T-cell (primary cell): ENCODE measurements at regions not wholly inside any gene's neighbourhood (a gene's known extent, or its start where the extent isn't known, plus 50 kb on each side); places are given as distances from the start of the nearest gene placed in this dataset.
A peak's percentile ranks its signal among the peaks of the same experiment; 100 is the strongest.

Source experiments
- ATAC-seq, 4 experiments: fragments of 200-7000 bp in 3 of 4; fragments of 150-1000 bp in 1 of 4; cut with Tn5 transposase; replicated peaks in 1 of 4; 1 replicate in 3 of 4; 2 replicates in 1 of 4; pipeline ENCODE4 v1.10.0; 2021; ENCODE audit warnings: moderate library complexity in 3 of 4, mild to moderate bottlenecking in 2 of 4, moderate number of reproducible peaks in 1 of 4
- CTCF ChIA-PET, 2 donors: fragments of 300-600 bp; sonication (Branson Sonifier 250); formaldehyde crosslinking; loops; one replicate each; lab custom pipeline; 2022; ENCODE audit warnings: antibody characterized with exemption in 2 of 2; lab: Charles Lee
- POLR2A ChIA-PET, 2 donors: fragments of 300-600 bp; sonication (Branson Sonifier 250); formaldehyde crosslinking; loops; one replicate each; lab custom pipeline; 2022; ENCODE audit warnings: antibody characterized with exemption in 2 of 2; lab: Charles Lee
- DNase-seq, 35 experiments: peaks; one replicate each; pipeline versions ENCODE4 v3.0.0 to v3.0.0-alpha.2; 2013 to 2023
- H3K27ac ChIP-seq: one replicate; pipeline ENCODE4 v1.5.1; 2013; ENCODE audit warnings: low read length
- H3K27me3 ChIP-seq, 2 experiments: replicated peaks in 1 of 2; 1 replicate in 1 of 2; 2 replicates in 1 of 2; pipeline versions ENCODE4 v1.6.1 to v1.7.0; 2013; ENCODE audit warnings: low read length in 1 of 2, mixed read lengths in 1 of 2; ENCODE audit not compliant: control insufficient read depth in 2 of 2, insufficient read depth in 2 of 2; ENCODE audit errors: extremely low read depth in 1 of 2
- H3K36me3 ChIP-seq, 2 donors: 1 replicate in 1 of 2; 2 replicates in 1 of 2; pipeline versions ENCODE4 v1.6.1 to v1.7.0; 2013; ENCODE audit warnings: low read length in 1 of 2; ENCODE audit not compliant: control insufficient read depth in 2 of 2, insufficient read depth in 1 of 2; ENCODE audit errors: extremely low read depth in 1 of 2
- H3K4me1 ChIP-seq, 2 experiments: 1 replicate in 1 of 2; 2 replicates in 1 of 2; pipeline versions ENCODE4 v1.6.1 to v1.7.0; 2013; ENCODE audit warnings: low read length in 2 of 2, mixed read lengths in 1 of 2; ENCODE audit not compliant: insufficient read depth in 2 of 2, control insufficient read depth in 1 of 2; ENCODE audit errors: extremely low read depth in 1 of 2
- H3K4me3 ChIP-seq, 2 donors: 1 replicate in 1 of 2; 2 replicates in 1 of 2; pipeline versions ENCODE4 v1.5.1 to v1.7.0; 2013; ENCODE audit warnings: mild to moderate bottlenecking in 2 of 2, low read length in 1 of 2, moderate library complexity in 1 of 2; ENCODE audit not compliant: control insufficient read depth in 1 of 2; ENCODE audit errors: extremely low read depth in 1 of 2
- H3K9me3 ChIP-seq: 2 replicates; pipeline ENCODE4 v1.7.0; 2013
- H3K27ac Mint-ChIP-seq, 2 donors: one replicate each; pipeline ENCODE4 v1.8.0; 2020 to 2021; ENCODE audit warnings: mild to moderate bottlenecking in 2 of 2, mixed read lengths in 2 of 2
- H3K27me3 Mint-ChIP-seq, 2 donors: one replicate each; pipeline ENCODE4 v1.8.0; 2021 to 2022; ENCODE audit warnings: mixed read lengths in 2 of 2
- H3K36me3 Mint-ChIP-seq: one replicate; pipeline ENCODE4 v1.8.0; 2021; ENCODE audit warnings: mixed read lengths
- H3K4me1 Mint-ChIP-seq, 3 donors: one replicate each; pipeline ENCODE4 v1.8.0; 2020 to 2022; ENCODE audit warnings: mixed read lengths in 3 of 3, mild to moderate bottlenecking in 1 of 3
- H3K4me3 Mint-ChIP-seq, 3 donors: one replicate each; pipeline ENCODE4 v1.8.0; 2020 to 2022; ENCODE audit warnings: mild to moderate bottlenecking in 3 of 3, mixed read lengths in 3 of 3, moderate library complexity in 3 of 3
- H3K9me3 Mint-ChIP-seq, 3 donors: one replicate each; pipeline ENCODE4 v1.8.0; 2020 to 2022; ENCODE audit warnings: mixed read lengths in 3 of 3
- WGBS: methylation state at CpG from one replicate; pipeline ENCODE4 v1.1.5; 2013; ENCODE audit warnings: missing lambda C conversion rate; ENCODE audit not compliant: insufficient coverage; 5-methylcytosine and 5-hydroxymethylcytosine counted together

GRCh38 chr5:4185127-4185526 is 589.5 kb downstream of the IRX1 start:
- Histone ChIP-seq H3K9me3 (peaks cover 2% of the 10 kb centered on the region), H3K4me3 (no peak overlapping the region), H3K4me1 (no peaks in the 10 kb centered on the region), H3K27ac (no peak overlapping the region), H3K27me3 (no peaks in the 10 kb centered on the region), H3K36me3 (no peaks in the 10 kb centered on the region)
- no CpG with 5 or more reads among the region's 2 CpGs for WGBS
- Mint-ChIP-seq H3K27ac (no peak overlapping the region), H3K9me3 (peaks cover 19 to 24% (median 23%) of the 10 kb centered on the region in 3 donors), H3K27me3 (no peaks in the 10 kb centered on the region), H3K4me3 (no peak overlapping the region), H3K4me1 (no peaks in the 10 kb centered on the region), H3K36me3 (no peaks in the 10 kb centered on the region)
- DNase-seq (no peak), ATAC-seq (no peak)
- ChIA-PET POLR2A (no interaction called here), CTCF (no interaction called here)

GRCh38 chr5:4188704-4189103 is 593.1 kb downstream of the IRX1 start:
- peaks cover 19 to 23% (median 23%) of the 10 kb centered on the region in 3 donors for H3K9me3 Mint-ChIP-seq
- no peak overlapping the region for H3K27ac Mint-ChIP-seq
- H3K4me3 ChIP-seq = no peak overlapping the region
- WGBS = no CpG with 5 or more reads among the region's 4 CpGs
- H3K9me3 ChIP-seq = peaks cover under 1% of the 10 kb centered on the region
- ATAC-seq = no peak
- H3K4me1 ChIP-seq = no peaks in the 10 kb centered on the region
- H3K4me1 Mint-ChIP-seq = no peaks in the 10 kb centered on the region
- H3K27me3 Mint-ChIP-seq = no peaks in the 10 kb centered on the region
- no peaks in the 10 kb centered on the region for H3K27me3 ChIP-seq
- no peaks in the 10 kb centered on the region for H3K36me3 Mint-ChIP-seq
- CTCF ChIA-PET = no interaction called here
- H3K36me3 ChIP-seq = no peaks in the 10 kb centered on the region
- H3K4me3 Mint-ChIP-seq = no peak overlapping the region
- POLR2A ChIA-PET = no interaction called here
- DNase-seq = no peak
- H3K27ac ChIP-seq = no peak overlapping the region

GRCh38 chr5:4189317-4189716 is 593.7 kb downstream of the IRX1 start:
- no peak overlapping the region for H3K27ac ChIP-seq
- CTCF ChIA-PET = no interaction called here
- no peak overlapping the region for H3K27ac Mint-ChIP-seq
- no peak for DNase-seq
- no peaks in the 10 kb centered on the region for H3K4me1 ChIP-seq
- no peaks in the 10 kb centered on the region for H3K9me3 ChIP-seq
- H3K9me3 Mint-ChIP-seq = peaks cover 17 to 19% (median 19%) of the 10 kb centered on the region in 3 donors
- no peaks in the 10 kb centered on the region for H3K36me3 ChIP-seq
- H3K36me3 Mint-ChIP-seq = no peaks in the 10 kb centered on the region
- 33% methylated on average over 1 of the region's 2 CpGs for WGBS
- POLR2A ChIA-PET = no interaction called here
- H3K4me1 Mint-ChIP-seq = no peaks in the 10 kb centered on the region
- no peaks in the 10 kb centered on the region for H3K27me3 ChIP-seq
- H3K4me3 ChIP-seq = no peak overlapping the region
- H3K4me3 Mint-ChIP-seq = no peak overlapping the region
- no peaks in the 10 kb centered on the region for H3K27me3 Mint-ChIP-seq
- ATAC-seq = peak in 1 of 4 experiments; percentile 49

GRCh38 chr5:4191041-4191440 is 595.4 kb downstream of the IRX1 start:
- WGBS = no CpG with 5 or more reads among the region's 3 CpGs
- peaks cover 7 to 10% (median 10%) of the 10 kb centered on the region in 3 donors for H3K9me3 Mint-ChIP-seq
- H3K9me3 ChIP-seq = no peaks in the 10 kb centered on the region
- ChIA-PET CTCF (no interaction called here), POLR2A (no interaction called here)
- H3K36me3 ChIP-seq = no peaks in the 10 kb centered on the region
- no peaks in the 10 kb centered on the region for H3K4me1 ChIP-seq
- no peaks in the 10 kb centered on the region for H3K27me3 Mint-ChIP-seq
- no peaks in the 10 kb centered on the region for H3K4me1 Mint-ChIP-seq
- H3K36me3 Mint-ChIP-seq = no peaks in the 10 kb centered on the region
- no peak overlapping the region for H3K27ac Mint-ChIP-seq
- no peak overlapping the region for H3K27ac ChIP-seq
- ATAC-seq = no peak
- no peak overlapping the region for H3K4me3 ChIP-seq
- H3K27me3 ChIP-seq = no peaks in the 10 kb centered on the region
- DNase-seq = no peak
- no peak overlapping the region for H3K4me3 Mint-ChIP-seq

GRCh38 chr5:4191703-4192102 is 596.1 kb downstream of the IRX1 start:
- Mint-ChIP-seq H3K4me1 (no peaks in the 10 kb centered on the region), H3K27me3 (no peaks in the 10 kb centered on the region), H3K27ac (no peak overlapping the region), H3K9me3 (peaks cover 4 to 8% (median 6%) of the 10 kb centered on the region in 3 donors), H3K4me3 (no peak overlapping the region), H3K36me3 (no peaks in the 10 kb centered on the region)
- CTCF ChIA-PET = no interaction called here
- H3K27me3 ChIP-seq = no peaks in the 10 kb centered on the region
- no peak overlapping the region for H3K27ac ChIP-seq
- WGBS = 92% methylated on average over 10 of the region's 10 CpGs
- H3K9me3 ChIP-seq = no peaks in the 10 kb centered on the region
- peak in 1 of 4 experiments; percentile 15 for ATAC-seq
- H3K36me3 ChIP-seq = no peaks in the 10 kb centered on the region
- H3K4me3 ChIP-seq = no peak overlapping the region
- DNase-seq = no peak
- POLR2A ChIA-PET = no interaction called here
- H3K4me1 ChIP-seq = no peaks in the 10 kb centered on the region

GRCh38 chr5:4192111-4192510 is 596.5 kb downstream of the IRX1 start:
- 100% methylated on average over 3 of the region's 10 CpGs for WGBS
- Histone ChIP-seq H3K9me3 (no peaks in the 10 kb centered on the region), H3K4me1 (no peaks in the 10 kb centered on the region), H3K27ac (no peak overlapping the region), H3K27me3 (no peaks in the 10 kb centered on the region), H3K36me3 (no peaks in the 10 kb centered on the region), H3K4me3 (no peak overlapping the region)
- no peak overlapping the region for H3K27ac Mint-ChIP-seq
- H3K4me1 Mint-ChIP-seq = no peaks in the 10 kb centered on the region
- H3K27me3 Mint-ChIP-seq = no peaks in the 10 kb centered on the region
- peaks cover 4 to 8% (median 6%) of the 10 kb centered on the region in 3 donors for H3K9me3 Mint-ChIP-seq
- no peak overlapping the region for H3K4me3 Mint-ChIP-seq
- no peak for DNase-seq
- CTCF ChIA-PET = no interaction called here
- no peaks in the 10 kb centered on the region for H3K36me3 Mint-ChIP-seq
- POLR2A ChIA-PET = no interaction called here
- peak in 1 of 4 experiments; percentile 20 for ATAC-seq

- no peak overlapping the region for H3K4me3 ChIP-seq
- POLR2A ChIA-PET = no interaction called here
- no peaks in the 10 kb centered on the region for H3K36me3 Mint-ChIP-seq
- DNase-seq (no peak), ATAC-seq (no peak)
- H3K27me3 Mint-ChIP-seq = no peaks in the 10 kb centered on the region
- 50% methylated on average over 3 of the region's 8 CpGs for WGBS
- H3K9me3 ChIP-seq = no peaks in the 10 kb centered on the region
- H3K4me1 Mint-ChIP-seq = no peaks in the 10 kb centered on the region
- no peak overlapping the region for H3K27ac ChIP-seq
- H3K4me1 ChIP-seq = no peaks in the 10 kb centered on the region
- no peak overlapping the region for H3K4me3 Mint-ChIP-seq
- H3K9me3 Mint-ChIP-seq = peaks cover 0 to 1% (median under 1%) of the 10 kb centered on the region in 3 donors
- no peaks in the 10 kb centered on the region for H3K27me3 ChIP-seq
- H3K27ac Mint-ChIP-seq = no peak overlapping the region
- no peaks in the 10 kb centered on the region for H3K36me3 ChIP-seq
- CTCF ChIA-PET = no interaction called here
Measured at GRCh38 chr5:4196744-4197143, 601.1 kb downstream of the IRX1 start.
